GM23338 (cell line): ENCODE measurements at regions not wholly inside any gene's neighbourhood (a gene's known extent, or its start where the extent isn't known, plus 50 kb on each side); places are given as distances from the start of the nearest gene placed in this dataset.

Experiments
- ATAC-seq: fragments of 200-7000 bp; cut with Tn5 transposase; 3 replicates; pipeline ENCODE4 v1.9.1; 2020
- DNase-seq: peaks from one replicate; pipeline ENCODE4 v3.0.0-alpha.2; 2015; ENCODE audit warnings: low spot score
- H2AFZ ChIP-seq: fragments of 200-600 bp; sonication (generic); 2 replicates; pipeline ENCODE4 v1.8.0; 2016; ENCODE audit warnings: antibody characterized with exemption, mild to moderate bottlenecking, moderate library complexity
- H3F3A ChIP-seq: fragments of 200-600 bp; sonication (generic); replicated peaks from 2 replicates; pipeline ENCODE4 v1.8.0; 2017; ENCODE audit warnings: antibody characterized with exemption, mixed run types, low read depth
- H3K27ac ChIP-seq: fragments of 200-600 bp; sonication (generic); 2 replicates; pipeline ENCODE4 v1.6.1; 2016; ENCODE audit warnings: low read depth
- H3K27me3 ChIP-seq: fragments of 200-600 bp; sonication (generic); 2 replicates; pipeline ENCODE4 v1.8.0; 2016; ENCODE audit warnings: mild to moderate bottlenecking, mixed run types, moderate library complexity; ENCODE audit not compliant: insufficient read depth
- H3K36me3 ChIP-seq: fragments of 200-600 bp; sonication (generic); 2 replicates; pipeline ENCODE4 v1.8.0; 2016; ENCODE audit warnings: mild to moderate bottlenecking; ENCODE audit not compliant: insufficient read depth
- H3K4me1 ChIP-seq: fragments of 200-600 bp; sonication (generic); 2 replicates; pipeline ENCODE4 v1.8.0; 2016; ENCODE audit warnings: mild to moderate bottlenecking, moderate library complexity; ENCODE audit not compliant: insufficient read depth
- H3K4me2 ChIP-seq: fragments of 200-600 bp; sonication (generic); 2 replicates; pipeline ENCODE4 v1.7.1; 2017; ENCODE audit warnings: mixed run types
- H3K4me3 ChIP-seq: fragments of 200-600 bp; sonication (generic); 2 replicates; pipeline ENCODE4 v1.6.1; 2016; ENCODE audit warnings: mixed run types
- H3K79me2 ChIP-seq: fragments of 200-600 bp; sonication (generic); replicated peaks from 2 replicates; pipeline ENCODE4 v1.8.0; 2017; ENCODE audit warnings: mild to moderate bottlenecking; ENCODE audit not compliant: insufficient read depth
- H3K9me2 ChIP-seq: fragments of 200-600 bp; sonication (generic); 2 replicates; pipeline ENCODE4 v1.8.0; 2017; ENCODE audit not compliant: insufficient read depth
- H4K20me1 ChIP-seq: fragments of 200-600 bp; sonication (generic); replicated peaks from 2 replicates; pipeline ENCODE4 v1.8.0; 2017; ENCODE audit warnings: mild to moderate bottlenecking; ENCODE audit not compliant: insufficient read depth
- H3K27ac Mint-ChIP-seq: 2 replicates; pipeline ENCODE4 v1.8.0; 2020; ENCODE audit warnings: inconsistent platforms, mild to moderate bottlenecking, moderate library complexity, mixed read lengths
- H3K27me3 Mint-ChIP-seq: 3 replicates; pipeline ENCODE4 v1.8.0; 2022; ENCODE audit warnings: low read depth, mild to moderate bottlenecking, moderate library complexity, mixed read lengths, inconsistent platforms; ENCODE audit not compliant: insufficient read depth, poor library complexity
- H3K36me3 Mint-ChIP-seq: 3 replicates; pipeline ENCODE4 v1.8.0; 2021; ENCODE audit warnings: low read depth, mild to moderate bottlenecking, inconsistent platforms, moderate library complexity, mixed read lengths
- H3K4me1 Mint-ChIP-seq: 3 replicates; pipeline ENCODE4 v1.8.0; 2020; ENCODE audit warnings: mild to moderate bottlenecking, inconsistent platforms, mixed read lengths
- H3K4me3 Mint-ChIP-seq: 3 replicates; pipeline ENCODE4 v1.8.0; 2021; ENCODE audit warnings: moderate library complexity, mild to moderate bottlenecking, inconsistent platforms, mixed read lengths
- H3K9me3 Mint-ChIP-seq: 3 replicates; pipeline ENCODE4 v1.8.0; 2020; ENCODE audit warnings: moderate library complexity, mild to moderate bottlenecking, inconsistent platforms, mixed read lengths
- CREB1 ChIP-seq: fragments of 250-450 bp; sonication (Bioruptor Pico); IDR thresholded peaks from 2 replicates; pipeline ENCODE4 v1.5.0; 2020; ENCODE audit warnings: low read depth, mild to moderate bottlenecking, moderate library complexity
- EZH2 ChIP-seq: fragments of 200-600 bp; sonication (generic); IDR thresholded peaks from one replicate; pipeline ENCODE4 v1.8.0; 2017; ENCODE audit warnings: antibody characterized with exemption, mild to moderate bottlenecking, low read depth; ENCODE audit not compliant: unreplicated experiment
- EZH2phosphoT487 ChIP-seq: fragments of 200-600 bp; sonication (generic); IDR thresholded peaks from one replicate; pipeline ENCODE4 v1.8.1; 2018; ENCODE audit warnings: antibody characterized with exemption; ENCODE audit not compliant: unreplicated experiment
- JUNB ChIP-seq: IDR thresholded peaks from one replicate; pipeline ENCODE4 v1.6.1; 2016; ENCODE audit warnings: antibody characterized with exemption; ENCODE audit not compliant: unreplicated experiment
- NANOG ChIP-seq: IDR thresholded peaks from 2 replicates; pipeline ENCODE4 v1.6.1; 2016; ENCODE audit warnings: antibody characterized with exemption, borderline replicate concordance
- POLR2AphosphoS5 ChIP-seq: IDR thresholded peaks from 2 replicates; pipeline ENCODE4 v1.6.1; 2016; ENCODE audit warnings: antibody characterized with exemption, low read depth
- STAT1 ChIP-seq: IDR thresholded peaks from one replicate; pipeline ENCODE4 v1.6.1; 2016; ENCODE audit warnings: antibody characterized with exemption; ENCODE audit not compliant: unreplicated experiment
- ZNF114 ChIP-seq: fragments of 250-450 bp; sonication (Bioruptor Pico); IDR thresholded peaks from 2 replicates; pipeline ENCODE4 v1.5.0; 2020; ENCODE audit warnings: mild to moderate bottlenecking, moderate library complexity
- ZNF331 ChIP-seq: fragments of 250-450 bp; sonication (Bioruptor Pico); IDR thresholded peaks from 2 replicates; pipeline ENCODE4 v1.5.0; 2020; ENCODE audit warnings: low read depth, mild to moderate bottlenecking, moderate library complexity
- TF ChIP-seq, protein P1 (sequence below): IDR thresholded peaks from 2 replicates; pipeline ENCODE4 v1.6.1; 2016; ENCODE audit warnings: antibody characterized with exemption
- TF ChIP-seq, protein P2 (sequence below): IDR thresholded peaks from one replicate; pipeline ENCODE4 v1.6.1; 2018; ENCODE audit warnings: antibody characterized with exemption; ENCODE audit not compliant: unreplicated experiment
- TF ChIP-seq, protein P3 (sequence below): fragments of 250-450 bp; sonication (Bioruptor Pico); IDR thresholded peaks from 2 replicates; pipeline ENCODE4 v1.5.0; 2020; ENCODE audit warnings: mild to moderate bottlenecking, moderate library complexity
- TF ChIP-seq, protein P4 (sequence below), 2 experiments: fragments of 200-600 bp in 1 of 2; sonication (generic) in 1 of 2; conservative IDR thresholded peaks; 2 replicates each; pipeline versions ENCODE4 v1.5.1 to v1.6.1; 2016 to 2017; ENCODE audit warnings: antibody characterized with exemption in 2 of 2, low read depth in 2 of 2, mild to moderate bottlenecking in 2 of 2, moderate library complexity in 1 of 2

DNA sequence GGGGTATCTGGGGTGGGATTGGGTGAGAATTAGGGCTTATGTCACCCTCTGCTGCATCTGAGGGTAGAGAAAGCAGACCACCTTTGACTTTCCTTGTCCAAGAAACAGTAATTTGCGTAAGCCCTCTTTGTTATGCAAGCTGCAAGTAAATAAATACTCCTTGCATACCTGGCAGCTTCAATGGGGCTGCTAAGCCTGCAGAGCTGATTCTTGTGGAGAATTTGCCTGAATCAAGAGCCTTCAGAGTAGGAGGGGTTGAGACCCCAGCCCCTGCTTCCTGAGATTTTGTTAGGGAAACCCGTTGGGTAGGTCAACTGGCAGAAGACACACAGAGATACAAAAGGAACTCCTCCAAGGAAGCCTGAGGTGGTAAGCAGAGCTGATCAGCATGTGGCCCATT is 515.1 kb downstream of the DMAC1 start:
- DNase-seq (peak; percentile 60), ATAC-seq (peak; percentile 94)
- TF ChIP-seq ZNF331 (CRISPR knock-in tag) (no peak), NANOG (no peak), EZH2 (no peak), CREB1 (CRISPR knock-in tag) (peak; percentile 40; the same call in 1 of the 2 replicates), ZNF114 (no peak), STAT1 (no peak), JUNB (no peak), EZH2phosphoT487 (no peak), POLR2AphosphoS5 (no peak)
- TF ChIP-seq, protein P1, sequence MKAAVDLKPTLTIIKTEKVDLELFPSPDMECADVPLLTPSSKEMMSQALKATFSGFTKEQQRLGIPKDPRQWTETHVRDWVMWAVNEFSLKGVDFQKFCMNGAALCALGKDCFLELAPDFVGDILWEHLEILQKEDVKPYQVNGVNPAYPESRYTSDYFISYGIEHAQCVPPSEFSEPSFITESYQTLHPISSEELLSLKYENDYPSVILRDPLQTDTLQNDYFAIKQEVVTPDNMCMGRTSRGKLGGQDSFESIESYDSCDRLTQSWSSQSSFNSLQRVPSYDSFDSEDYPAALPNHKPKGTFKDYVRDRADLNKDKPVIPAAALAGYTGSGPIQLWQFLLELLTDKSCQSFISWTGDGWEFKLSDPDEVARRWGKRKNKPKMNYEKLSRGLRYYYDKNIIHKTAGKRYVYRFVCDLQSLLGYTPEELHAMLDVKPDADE, result no peak
- TF ChIP-seq, protein P2, sequence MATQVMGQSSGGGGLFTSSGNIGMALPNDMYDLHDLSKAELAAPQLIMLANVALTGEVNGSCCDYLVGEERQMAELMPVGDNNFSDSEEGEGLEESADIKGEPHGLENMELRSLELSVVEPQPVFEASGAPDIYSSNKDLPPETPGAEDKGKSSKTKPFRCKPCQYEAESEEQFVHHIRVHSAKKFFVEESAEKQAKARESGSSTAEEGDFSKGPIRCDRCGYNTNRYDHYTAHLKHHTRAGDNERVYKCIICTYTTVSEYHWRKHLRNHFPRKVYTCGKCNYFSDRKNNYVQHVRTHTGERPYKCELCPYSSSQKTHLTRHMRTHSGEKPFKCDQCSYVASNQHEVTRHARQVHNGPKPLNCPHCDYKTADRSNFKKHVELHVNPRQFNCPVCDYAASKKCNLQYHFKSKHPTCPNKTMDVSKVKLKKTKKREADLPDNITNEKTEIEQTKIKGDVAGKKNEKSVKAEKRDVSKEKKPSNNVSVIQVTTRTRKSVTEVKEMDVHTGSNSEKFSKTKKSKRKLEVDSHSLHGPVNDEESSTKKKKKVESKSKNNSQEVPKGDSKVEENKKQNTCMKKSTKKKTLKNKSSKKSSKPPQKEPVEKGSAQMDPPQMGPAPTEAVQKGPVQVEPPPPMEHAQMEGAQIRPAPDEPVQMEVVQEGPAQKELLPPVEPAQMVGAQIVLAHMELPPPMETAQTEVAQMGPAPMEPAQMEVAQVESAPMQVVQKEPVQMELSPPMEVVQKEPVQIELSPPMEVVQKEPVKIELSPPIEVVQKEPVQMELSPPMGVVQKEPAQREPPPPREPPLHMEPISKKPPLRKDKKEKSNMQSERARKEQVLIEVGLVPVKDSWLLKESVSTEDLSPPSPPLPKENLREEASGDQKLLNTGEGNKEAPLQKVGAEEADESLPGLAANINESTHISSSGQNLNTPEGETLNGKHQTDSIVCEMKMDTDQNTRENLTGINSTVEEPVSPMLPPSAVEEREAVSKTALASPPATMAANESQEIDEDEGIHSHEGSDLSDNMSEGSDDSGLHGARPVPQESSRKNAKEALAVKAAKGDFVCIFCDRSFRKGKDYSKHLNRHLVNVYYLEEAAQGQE, result no peak
- TF ChIP-seq, protein P3, sequence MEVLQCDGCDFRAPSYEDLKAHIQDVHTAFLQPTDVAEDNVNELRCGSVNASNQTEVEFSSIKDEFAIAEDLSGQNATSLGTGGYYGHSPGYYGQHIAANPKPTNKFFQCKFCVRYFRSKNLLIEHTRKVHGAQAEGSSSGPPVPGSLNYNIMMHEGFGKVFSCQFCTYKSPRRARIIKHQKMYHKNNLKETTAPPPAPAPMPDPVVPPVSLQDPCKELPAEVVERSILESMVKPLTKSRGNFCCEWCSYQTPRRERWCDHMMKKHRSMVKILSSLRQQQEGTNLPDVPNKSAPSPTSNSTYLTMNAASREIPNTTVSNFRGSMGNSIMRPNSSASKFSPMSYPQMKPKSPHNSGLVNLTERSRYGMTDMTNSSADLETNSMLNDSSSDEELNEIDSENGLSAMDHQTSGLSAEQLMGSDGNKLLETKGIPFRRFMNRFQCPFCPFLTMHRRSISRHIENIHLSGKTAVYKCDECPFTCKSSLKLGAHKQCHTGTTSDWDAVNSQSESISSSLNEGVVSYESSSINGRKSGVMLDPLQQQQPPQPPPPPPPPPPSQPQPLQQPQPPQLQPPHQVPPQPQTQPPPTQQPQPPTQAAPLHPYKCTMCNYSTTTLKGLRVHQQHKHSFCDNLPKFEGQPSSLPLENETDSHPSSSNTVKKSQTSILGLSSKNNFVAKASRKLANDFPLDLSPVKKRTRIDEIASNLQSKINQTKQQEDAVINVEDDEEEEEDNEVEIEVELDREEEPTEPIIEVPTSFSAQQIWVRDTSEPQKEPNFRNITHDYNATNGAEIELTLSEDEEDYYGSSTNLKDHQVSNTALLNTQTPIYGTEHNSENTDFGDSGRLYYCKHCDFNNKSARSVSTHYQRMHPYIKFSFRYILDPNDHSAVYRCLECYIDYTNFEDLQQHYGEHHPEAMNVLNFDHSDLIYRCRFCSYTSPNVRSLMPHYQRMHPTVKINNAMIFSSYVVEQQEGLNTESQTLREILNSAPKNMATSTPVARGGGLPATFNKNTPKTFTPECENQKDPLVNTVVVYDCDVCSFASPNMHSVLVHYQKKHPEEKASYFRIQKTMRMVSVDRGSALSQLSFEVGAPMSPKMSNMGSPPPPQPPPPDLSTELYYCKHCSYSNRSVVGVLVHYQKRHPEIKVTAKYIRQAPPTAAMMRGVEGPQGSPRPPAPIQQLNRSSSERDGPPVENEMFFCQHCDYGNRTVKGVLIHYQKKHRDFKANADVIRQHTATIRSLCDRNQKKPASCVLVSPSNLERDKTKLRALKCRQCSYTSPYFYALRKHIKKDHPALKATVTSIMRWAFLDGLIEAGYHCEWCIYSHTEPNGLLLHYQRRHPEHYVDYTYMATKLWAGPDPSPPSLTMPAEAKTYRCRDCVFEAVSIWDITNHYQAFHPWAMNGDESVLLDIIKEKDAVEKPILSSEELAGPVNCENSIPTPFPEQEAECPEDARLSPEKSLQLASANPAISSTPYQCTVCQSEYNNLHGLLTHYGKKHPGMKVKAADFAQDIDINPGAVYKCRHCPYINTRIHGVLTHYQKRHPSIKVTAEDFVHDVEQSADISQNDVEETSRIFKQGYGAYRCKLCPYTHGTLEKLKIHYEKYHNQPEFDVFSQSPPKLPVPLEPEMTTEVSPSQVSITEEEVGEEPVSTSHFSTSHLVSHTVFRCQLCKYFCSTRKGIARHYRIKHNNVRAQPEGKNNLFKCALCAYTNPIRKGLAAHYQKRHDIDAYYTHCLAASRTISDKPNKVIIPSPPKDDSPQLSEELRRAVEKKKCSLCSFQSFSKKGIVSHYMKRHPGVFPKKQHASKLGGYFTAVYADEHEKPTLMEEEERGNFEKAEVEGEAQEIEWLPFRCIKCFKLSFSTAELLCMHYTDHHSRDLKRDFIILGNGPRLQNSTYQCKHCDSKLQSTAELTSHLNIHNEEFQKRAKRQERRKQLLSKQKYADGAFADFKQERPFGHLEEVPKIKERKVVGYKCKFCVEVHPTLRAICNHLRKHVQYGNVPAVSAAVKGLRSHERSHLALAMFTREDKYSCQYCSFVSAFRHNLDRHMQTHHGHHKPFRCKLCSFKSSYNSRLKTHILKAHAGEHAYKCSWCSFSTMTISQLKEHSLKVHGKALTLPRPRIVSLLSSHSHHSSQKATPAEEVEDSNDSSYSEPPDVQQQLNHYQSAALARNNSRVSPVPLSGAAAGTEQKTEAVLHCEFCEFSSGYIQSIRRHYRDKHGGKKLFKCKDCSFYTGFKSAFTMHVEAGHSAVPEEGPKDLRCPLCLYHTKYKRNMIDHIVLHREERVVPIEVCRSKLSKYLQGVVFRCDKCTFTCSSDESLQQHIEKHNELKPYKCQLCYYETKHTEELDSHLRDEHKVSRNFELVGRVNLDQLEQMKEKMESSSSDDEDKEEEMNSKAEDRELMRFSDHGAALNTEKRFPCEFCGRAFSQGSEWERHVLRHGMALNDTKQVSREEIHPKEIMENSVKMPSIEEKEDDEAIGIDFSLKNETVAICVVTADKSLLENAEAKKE (CRISPR knock-in tag), result peak; percentile 97
- TF ChIP-seq, protein P4, sequence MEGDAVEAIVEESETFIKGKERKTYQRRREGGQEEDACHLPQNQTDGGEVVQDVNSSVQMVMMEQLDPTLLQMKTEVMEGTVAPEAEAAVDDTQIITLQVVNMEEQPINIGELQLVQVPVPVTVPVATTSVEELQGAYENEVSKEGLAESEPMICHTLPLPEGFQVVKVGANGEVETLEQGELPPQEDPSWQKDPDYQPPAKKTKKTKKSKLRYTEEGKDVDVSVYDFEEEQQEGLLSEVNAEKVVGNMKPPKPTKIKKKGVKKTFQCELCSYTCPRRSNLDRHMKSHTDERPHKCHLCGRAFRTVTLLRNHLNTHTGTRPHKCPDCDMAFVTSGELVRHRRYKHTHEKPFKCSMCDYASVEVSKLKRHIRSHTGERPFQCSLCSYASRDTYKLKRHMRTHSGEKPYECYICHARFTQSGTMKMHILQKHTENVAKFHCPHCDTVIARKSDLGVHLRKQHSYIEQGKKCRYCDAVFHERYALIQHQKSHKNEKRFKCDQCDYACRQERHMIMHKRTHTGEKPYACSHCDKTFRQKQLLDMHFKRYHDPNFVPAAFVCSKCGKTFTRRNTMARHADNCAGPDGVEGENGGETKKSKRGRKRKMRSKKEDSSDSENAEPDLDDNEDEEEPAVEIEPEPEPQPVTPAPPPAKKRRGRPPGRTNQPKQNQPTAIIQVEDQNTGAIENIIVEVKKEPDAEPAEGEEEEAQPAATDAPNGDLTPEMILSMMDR (conservative IDR thresholded peaks at IDR 0.05; ENCODE audit: low read depth in 2 of 2), result no peak
- H3K4me2 ChIP-seq, result peak overlapping the region; percentile 7; the same call in 1 of the 2 replicates
- H3K27me3 ChIP-seq, result no peaks in the 10 kb centered on the region
- no peak overlapping the region for H2AFZ ChIP-seq
- peaks cover 18% of the 10 kb centered on the region; the same call in 1 of the 2 replicates for H3K4me1 ChIP-seq
- H3K9me2 ChIP-seq, result peaks cover 17% of the 10 kb centered on the region
- Mint-ChIP-seq H3K4me1 (peaks cover 40% of the 10 kb centered on the region), H3K27me3 (peaks cover 1% of the 10 kb centered on the region), H3K27ac (no peak overlapping the region), H3K9me3 (peaks cover 15% of the 10 kb centered on the region; the same call in 1 of the 3 replicates), H3K36me3 (0 out of 3 replicates have a peak, but pooled peaks cover 2% of the 10 kb centered on the region), H3K4me3 (no peak overlapping the region)
- no peaks in the 10 kb centered on the region for H3K36me3 ChIP-seq
- H3K79me2 ChIP-seq, result no peaks in the 10 kb centered on the region
- no peaks in the 10 kb centered on the region for H3F3A ChIP-seq
- no peak overlapping the region for H3K4me3 ChIP-seq
- H4K20me1 ChIP-seq, result no peaks in the 10 kb centered on the region
- no peak overlapping the region for H3K27ac ChIP-seq
